B cell (primary cell): ENCODE measurements at regions not wholly inside any gene's neighbourhood (a gene's known extent, or its start where the extent isn't known, plus 50 kb on each side); places are given as distances from the start of the nearest gene placed in this dataset.

ENCODE experiments used
- EZH2 ChIP-seq: IDR thresholded peaks from 2 replicates; pipeline ENCODE4 v1.6.1; 2012; ENCODE audit warnings: borderline replicate concordance, low read depth, mild to moderate bottlenecking, moderate library complexity, low read length; ENCODE audit not compliant: insufficient read depth, poor library complexity, severe bottlenecking
- TF ChIP-seq, protein P1 (sequence below): fragments of 200-600 bp; IDR thresholded peaks from one replicate; pipeline ENCODE4 v1.8.0; 2022; ENCODE audit warnings: antibody characterized with exemption, mild to moderate bottlenecking

DNA sequence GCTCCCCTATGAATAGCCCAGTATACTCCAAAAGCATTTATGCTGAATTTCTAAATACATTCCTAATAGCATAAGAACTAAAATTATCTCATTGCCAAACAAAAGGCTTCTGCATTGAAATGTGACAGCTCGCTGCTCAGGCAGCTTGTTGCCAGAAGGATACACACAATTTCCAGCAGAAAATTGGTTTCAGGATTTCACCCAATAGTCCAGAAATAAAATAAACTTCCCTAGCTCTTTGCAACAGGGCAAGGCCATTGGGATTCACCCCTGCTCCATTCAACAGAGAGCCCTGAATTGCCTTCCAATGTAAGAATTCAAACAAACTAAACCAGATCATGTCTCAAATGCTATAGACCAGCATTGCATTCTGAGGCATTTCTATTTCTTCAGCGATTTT is 70.7 kb downstream of the RBM43 start:
- TF ChIP-seq, protein P1, sequence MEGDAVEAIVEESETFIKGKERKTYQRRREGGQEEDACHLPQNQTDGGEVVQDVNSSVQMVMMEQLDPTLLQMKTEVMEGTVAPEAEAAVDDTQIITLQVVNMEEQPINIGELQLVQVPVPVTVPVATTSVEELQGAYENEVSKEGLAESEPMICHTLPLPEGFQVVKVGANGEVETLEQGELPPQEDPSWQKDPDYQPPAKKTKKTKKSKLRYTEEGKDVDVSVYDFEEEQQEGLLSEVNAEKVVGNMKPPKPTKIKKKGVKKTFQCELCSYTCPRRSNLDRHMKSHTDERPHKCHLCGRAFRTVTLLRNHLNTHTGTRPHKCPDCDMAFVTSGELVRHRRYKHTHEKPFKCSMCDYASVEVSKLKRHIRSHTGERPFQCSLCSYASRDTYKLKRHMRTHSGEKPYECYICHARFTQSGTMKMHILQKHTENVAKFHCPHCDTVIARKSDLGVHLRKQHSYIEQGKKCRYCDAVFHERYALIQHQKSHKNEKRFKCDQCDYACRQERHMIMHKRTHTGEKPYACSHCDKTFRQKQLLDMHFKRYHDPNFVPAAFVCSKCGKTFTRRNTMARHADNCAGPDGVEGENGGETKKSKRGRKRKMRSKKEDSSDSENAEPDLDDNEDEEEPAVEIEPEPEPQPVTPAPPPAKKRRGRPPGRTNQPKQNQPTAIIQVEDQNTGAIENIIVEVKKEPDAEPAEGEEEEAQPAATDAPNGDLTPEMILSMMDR, result no peak
- no peak for TF ChIP-seq EZH2
